ENCODE measurements at regions not wholly inside any gene's neighbourhood (a gene's known extent, or its start where the extent isn't known, plus 50 kb on each side); places are given as distances from the start of the nearest gene placed in this dataset.
A peak's percentile ranks its signal among the peaks of the same experiment; 100 is the strongest.
"Not testable (repeated sequence)": the region's sequence is repeated elsewhere in the genome, so short reads cannot be mapped to it uniquely, and the experiment has no call there.

DNA sequence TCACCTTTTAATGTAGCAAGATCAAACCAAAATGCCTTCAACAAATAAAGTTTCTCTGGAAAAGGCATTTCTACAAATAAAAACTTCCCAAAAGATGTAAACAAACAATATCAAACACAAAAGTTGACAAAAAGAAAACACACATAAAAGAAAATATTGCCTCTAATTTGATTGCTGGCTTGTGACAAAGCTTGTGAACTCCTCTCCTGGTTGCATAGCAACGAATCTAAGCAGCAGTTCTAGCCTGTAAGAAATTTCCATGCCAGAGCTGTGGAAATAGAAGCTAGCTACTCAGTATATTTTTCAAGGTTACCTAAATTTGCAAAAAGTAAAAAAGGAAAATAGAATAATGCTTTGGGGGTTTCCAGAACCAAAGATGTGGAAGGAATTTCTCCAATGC, 173.9 kb upstream of the CDK1 start:
- no peak overlapping the region for H3K4me3 Mint-ChIP-seq
- no peak overlapping the region for H3K27ac Mint-ChIP-seq (ENCODE audit: low read depth)
- H3K9me3 Mint-ChIP-seq: no peaks in the 10 kb centered on the region
- H3K27me3 Mint-ChIP-seq: no peaks in the 10 kb centered on the region
- no peaks in the 10 kb centered on the region for H3K36me3 Mint-ChIP-seq (ENCODE audit: insufficient read depth)
- peaks cover 13% of the 10 kb centered on the region for H3K4me1 Mint-ChIP-seq
- no peak for ATAC-seq (replicated peaks; ENCODE audit: extremely low read depth, poor library complexity, severe bottlenecking)
- DNase-seq (ENCODE audit: low spot score in 2 of 2): no peak

DNA sequence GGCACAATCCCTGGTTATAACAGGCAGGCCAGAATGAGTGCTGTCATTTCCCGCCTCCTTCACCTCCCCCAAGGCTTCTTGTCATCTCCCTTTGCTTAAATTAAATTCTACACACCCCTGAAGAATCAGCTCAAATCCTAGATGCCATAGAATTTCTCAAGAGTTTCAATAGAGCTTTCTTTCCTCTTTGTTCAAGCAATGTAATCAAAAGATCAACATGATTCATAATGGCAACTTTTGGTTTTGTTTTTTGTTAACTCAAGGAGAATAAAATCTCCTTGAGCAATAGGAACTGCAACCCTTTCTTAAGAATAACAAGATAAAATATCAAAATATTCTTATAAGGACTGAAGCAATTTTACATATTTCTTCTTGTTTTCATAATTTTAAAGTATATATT, 180.8 kb upstream of the CDK1 start:
- no peaks in the 10 kb centered on the region for H3K9me3 Mint-ChIP-seq
- ATAC-seq (replicated peaks; ENCODE audit: extremely low read depth, poor library complexity, severe bottlenecking): no peak
- DNase-seq (ENCODE audit: low spot score in 2 of 2): no peak
- H3K36me3 Mint-ChIP-seq (ENCODE audit: insufficient read depth): peaks cover 2% of the 10 kb centered on the region
- H3K4me3 Mint-ChIP-seq: no peak overlapping the region
- no peaks in the 10 kb centered on the region for H3K27me3 Mint-ChIP-seq
- H3K4me1 Mint-ChIP-seq: peaks cover 24% of the 10 kb centered on the region
- H3K27ac Mint-ChIP-seq (ENCODE audit: low read depth): no peak overlapping the region

DNA sequence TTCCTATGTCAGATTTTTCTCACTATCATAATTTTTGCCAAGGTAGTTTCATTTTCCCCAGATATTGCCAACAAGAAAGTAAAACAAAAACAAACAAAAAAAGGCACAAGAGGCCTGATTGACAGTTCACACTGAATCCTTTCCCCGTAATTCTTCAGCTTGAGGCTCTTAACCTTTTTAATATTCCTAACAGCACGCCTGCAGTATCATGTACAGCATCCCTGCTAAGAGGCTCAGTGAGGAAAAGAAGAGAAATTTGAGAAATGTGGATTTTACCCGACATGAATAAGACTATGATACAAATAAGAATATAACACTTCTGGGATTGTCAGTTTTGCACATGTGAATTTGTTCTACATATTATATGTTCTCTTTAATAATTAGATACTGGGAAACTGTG, 182.4 kb upstream of the CDK1 start:
- H3K4me1 Mint-ChIP-seq: peaks cover 24% of the 10 kb centered on the region

DNA sequence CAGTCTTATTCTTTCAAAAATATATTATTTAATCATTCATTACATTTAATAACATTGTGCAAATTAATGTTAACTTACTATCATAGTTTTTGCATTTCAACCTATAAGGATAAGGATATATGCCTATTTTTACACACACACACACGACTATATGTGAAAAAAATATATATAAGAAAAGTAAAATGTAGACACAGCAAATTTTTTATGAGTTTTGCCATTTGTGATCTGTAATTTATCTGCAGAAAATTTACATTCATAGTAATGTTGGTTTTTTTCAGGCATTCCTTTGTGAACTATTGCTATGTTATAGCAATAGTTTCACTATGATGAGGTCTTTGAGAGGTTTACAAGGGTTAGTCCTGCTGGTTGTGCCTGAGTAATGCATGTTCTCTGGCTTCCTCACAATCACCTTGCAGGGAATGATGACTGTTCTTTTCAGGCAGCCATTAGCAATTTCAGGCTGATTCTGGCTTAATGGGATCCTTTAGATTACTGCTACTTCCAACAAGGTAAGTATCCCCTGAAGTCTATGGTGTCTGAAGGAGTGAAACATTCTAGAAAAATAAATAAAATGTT, 183.7 kb upstream of the CDK1 start:
- Mint-ChIP-seq H3K9me3 (no peaks in the 10 kb centered on the region), H3K36me3 (ENCODE audit: insufficient read depth) (peaks cover 8% of the 10 kb centered on the region), H3K27me3 (no peaks in the 10 kb centered on the region), H3K4me3 (no peak overlapping the region), H3K27ac (ENCODE audit: low read depth) (peak overlapping the region; percentile 11), H3K4me1 (peaks cover 24% of the 10 kb centered on the region)
- no peak for ATAC-seq (replicated peaks; ENCODE audit: extremely low read depth, poor library complexity, severe bottlenecking)
- no peak for DNase-seq (ENCODE audit: low spot score in 2 of 2)

More for the DNA sequence above, 182.4 kb upstream of the CDK1 start:
- ATAC-seq (replicated peaks; ENCODE audit: extremely low read depth, poor library complexity, severe bottlenecking): no peak
- H3K27ac Mint-ChIP-seq (ENCODE audit: low read depth): no peak overlapping the region
- no peak overlapping the region for H3K4me3 Mint-ChIP-seq
- H3K36me3 Mint-ChIP-seq (ENCODE audit: insufficient read depth): peaks cover 6% of the 10 kb centered on the region
- H3K9me3 Mint-ChIP-seq: no peaks in the 10 kb centered on the region
- no peak for DNase-seq (ENCODE audit: low spot score in 2 of 2)
- H3K27me3 Mint-ChIP-seq: no peaks in the 10 kb centered on the region

DNA sequence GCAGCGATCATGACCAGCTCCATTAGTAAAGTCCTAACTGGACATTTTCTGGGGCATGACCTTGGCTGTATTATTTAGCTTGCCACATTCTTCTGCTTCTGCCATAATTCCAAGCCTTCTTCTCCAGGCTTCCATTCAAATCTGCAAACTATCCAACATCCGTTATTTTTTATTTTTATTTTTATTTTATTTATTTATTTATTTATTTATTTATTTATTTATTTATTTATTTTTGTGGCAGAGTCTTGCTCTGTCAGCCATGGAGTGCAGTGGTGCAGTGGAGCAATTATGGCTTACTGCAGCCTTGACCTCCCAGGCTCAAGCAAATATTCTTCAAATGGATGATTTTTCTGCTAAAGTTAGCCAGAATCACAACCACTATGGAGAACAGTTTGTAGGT, 187.2 kb upstream of the CDK1 start:
- ATAC-seq (replicated peaks; ENCODE audit: extremely low read depth, poor library complexity, severe bottlenecking): no peak
- Mint-ChIP-seq H3K36me3 (ENCODE audit: insufficient read depth) (peaks cover 8% of the 10 kb centered on the region), H3K27ac (ENCODE audit: low read depth) (no peak overlapping the region), H3K4me1 (peaks cover 14% of the 10 kb centered on the region), H3K4me3 (no peak overlapping the region), H3K9me3 (no peaks in the 10 kb centered on the region), H3K27me3 (no peaks in the 10 kb centered on the region)
- DNase-seq (ENCODE audit: low spot score in 2 of 2): no peak

DNA sequence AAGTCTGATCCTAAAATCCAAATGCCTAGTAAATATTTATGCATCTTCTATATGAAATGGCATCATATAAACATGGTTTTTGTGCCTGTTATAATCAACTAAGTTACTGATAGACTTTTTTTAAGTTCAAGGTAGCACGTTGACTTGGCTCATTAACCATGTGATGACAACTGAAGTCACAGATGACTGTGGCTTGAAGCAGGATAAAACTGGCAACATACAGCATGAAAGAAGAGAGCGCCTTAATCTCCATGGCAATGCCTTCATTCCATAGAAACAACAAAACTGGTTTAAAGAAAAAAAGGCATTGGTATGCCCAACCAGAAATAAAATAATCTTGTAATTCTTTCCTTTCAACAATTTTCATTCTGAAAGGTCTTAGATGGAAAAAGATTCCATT, 188.9 kb upstream of the CDK1 start:
- Mint-ChIP-seq H3K27me3 (no peaks in the 10 kb centered on the region), H3K4me3 (no peak overlapping the region), H3K36me3 (ENCODE audit: insufficient read depth) (peaks cover 11% of the 10 kb centered on the region), H3K4me1 (peaks cover 7% of the 10 kb centered on the region), H3K27ac (ENCODE audit: low read depth) (no peak overlapping the region), H3K9me3 (no peaks in the 10 kb centered on the region)
- no peak for ATAC-seq (replicated peaks; ENCODE audit: extremely low read depth, poor library complexity, severe bottlenecking)
- DNase-seq (ENCODE audit: low spot score in 2 of 2): no peak

DNA sequence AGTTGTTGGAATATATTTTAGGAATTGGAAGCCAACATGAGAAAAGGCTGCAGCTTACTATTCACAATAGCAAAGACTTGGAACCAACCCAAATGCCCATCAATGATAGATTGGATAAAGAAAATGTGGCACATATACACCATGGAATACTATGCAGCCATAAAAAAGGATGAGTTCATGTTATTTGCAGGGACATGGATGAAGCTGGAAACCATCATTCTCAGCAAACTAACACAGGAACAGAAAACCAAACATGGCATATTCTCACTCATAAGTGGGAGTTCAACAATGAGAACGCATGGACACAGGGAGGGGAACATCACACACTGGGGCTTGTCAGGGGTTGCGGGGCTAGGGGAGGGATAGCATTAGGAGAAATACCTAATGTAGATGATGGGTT, 192.1 kb upstream of the ANK3 start:
- H3K9me3 Mint-ChIP-seq; DNase-seq (ENCODE audit: low spot score in 2 of 2); H3K27ac Mint-ChIP-seq (ENCODE audit: low read depth); H3K27me3 Mint-ChIP-seq; ATAC-seq (replicated peaks; ENCODE audit: extremely low read depth, poor library complexity, severe bottlenecking); H3K4me3 Mint-ChIP-seq; H3K36me3 Mint-ChIP-seq (ENCODE audit: insufficient read depth): not testable (repeated sequence)
- peaks cover 10% of the 10 kb centered on the region for H3K4me1 Mint-ChIP-seq

DNA sequence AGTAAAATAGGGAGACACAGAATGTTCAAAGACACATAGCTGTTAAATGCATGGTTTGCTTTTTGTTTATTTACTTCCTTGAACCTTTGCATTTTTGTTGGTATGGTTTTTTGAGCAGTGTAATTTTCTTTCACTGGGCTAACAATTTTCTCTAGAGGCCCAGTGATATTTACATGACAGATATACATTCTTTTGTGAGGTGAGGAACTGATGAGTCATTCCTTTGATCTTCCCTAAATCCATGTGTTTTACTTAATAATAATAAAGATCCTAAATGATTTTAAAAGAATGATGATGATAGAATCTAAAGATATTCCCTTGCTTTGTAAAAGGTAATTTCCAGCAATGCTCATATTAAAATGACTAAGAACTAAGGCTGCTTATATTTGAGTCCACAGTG, 188.5 kb upstream of the ANK3 start:
- H3K4me3 Mint-ChIP-seq: no peak overlapping the region
- no peaks in the 10 kb centered on the region for H3K9me3 Mint-ChIP-seq
- no peak overlapping the region for H3K27ac Mint-ChIP-seq (ENCODE audit: low read depth)
- no peak for ATAC-seq (replicated peaks; ENCODE audit: extremely low read depth, poor library complexity, severe bottlenecking)
- peaks cover 16% of the 10 kb centered on the region for H3K4me1 Mint-ChIP-seq
- DNase-seq (ENCODE audit: low spot score in 2 of 2): no peak
- H3K27me3 Mint-ChIP-seq: no peaks in the 10 kb centered on the region
- peaks cover 5% of the 10 kb centered on the region for H3K36me3 Mint-ChIP-seq (ENCODE audit: insufficient read depth)

DNA sequence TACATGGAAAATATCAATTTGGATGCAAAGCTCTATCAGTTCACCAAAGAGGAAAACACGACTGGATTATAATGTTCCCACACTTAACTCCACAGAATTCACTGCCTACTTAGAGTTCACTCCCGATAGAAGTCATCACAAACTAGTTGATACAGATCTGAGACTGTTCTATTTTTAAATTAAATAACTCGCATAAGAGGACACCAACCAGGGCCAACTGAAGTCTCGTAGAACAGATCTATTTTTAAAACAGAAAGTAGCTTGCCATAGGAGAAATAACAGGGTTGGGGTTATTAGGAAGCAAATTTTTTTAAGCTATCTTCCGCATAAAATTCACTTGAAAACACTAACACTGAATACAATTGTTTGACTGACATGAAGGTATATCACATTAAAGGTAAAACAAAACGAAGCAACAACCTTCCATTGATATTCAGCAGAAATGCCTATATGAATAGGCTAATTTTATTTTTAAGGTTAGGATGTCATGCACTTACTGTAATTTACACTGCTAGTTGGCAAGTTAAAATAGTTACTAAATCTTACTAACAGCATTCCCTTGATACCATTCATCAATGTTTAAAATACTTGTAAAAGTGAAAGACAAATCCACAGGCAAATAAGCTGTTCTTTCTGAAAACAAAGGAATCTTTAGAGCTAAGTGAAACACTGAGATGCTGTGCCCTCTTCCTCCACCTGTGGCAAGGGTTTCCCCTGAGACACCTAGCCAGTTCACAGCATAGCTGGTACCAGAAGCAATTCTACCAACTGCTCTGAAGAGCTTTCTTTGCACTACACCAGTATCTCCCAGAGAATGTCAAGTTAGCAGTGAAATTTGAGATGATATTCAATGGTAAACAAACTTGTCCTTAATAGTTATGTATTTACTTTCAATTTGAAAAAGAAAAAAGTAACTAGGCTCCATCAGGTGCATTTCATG, 186.7 kb upstream of the ANK3 start:
- Mint-ChIP-seq H3K36me3 (ENCODE audit: insufficient read depth) (peaks cover 4% of the 10 kb centered on the region), H3K4me1 (peaks cover 29% of the 10 kb centered on the region), H3K27me3 (no peaks in the 10 kb centered on the region), H3K4me3 (no peak overlapping the region), H3K9me3 (no peaks in the 10 kb centered on the region), H3K27ac (ENCODE audit: low read depth) (no peak overlapping the region)
- ATAC-seq (replicated peaks; ENCODE audit: extremely low read depth, poor library complexity, severe bottlenecking) (no peak), DNase-seq (ENCODE audit: low spot score in 2 of 2) (no peak)

DNA sequence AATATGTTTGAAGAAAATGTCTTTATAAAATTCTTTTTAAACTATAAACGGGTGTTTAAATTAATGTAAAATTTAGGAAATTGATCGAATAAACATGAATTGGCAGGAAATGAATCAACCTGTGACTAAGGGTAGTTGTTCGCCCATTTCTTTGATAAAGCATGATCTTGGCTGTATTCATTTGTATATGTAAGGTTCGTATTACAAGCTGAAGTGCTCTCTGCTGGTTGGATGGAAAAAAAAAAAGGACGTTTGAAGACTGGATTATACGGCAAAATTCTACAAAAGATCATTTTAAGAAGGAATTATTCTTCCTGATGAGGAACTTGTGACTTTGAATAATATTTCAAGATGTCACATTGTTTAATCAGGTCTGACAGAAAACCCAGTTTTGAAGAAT, 185.4 kb upstream of the ANK3 start:
- Mint-ChIP-seq H3K36me3 (ENCODE audit: insufficient read depth) (peaks cover 1% of the 10 kb centered on the region), H3K27ac (ENCODE audit: low read depth) (no peak overlapping the region), H3K4me3 (no peak overlapping the region), H3K9me3 (no peaks in the 10 kb centered on the region), H3K27me3 (no peaks in the 10 kb centered on the region), H3K4me1 (peaks cover 36% of the 10 kb centered on the region)
- DNase-seq (ENCODE audit: low spot score in 2 of 2): no peak
- ATAC-seq (replicated peaks; ENCODE audit: extremely low read depth, poor library complexity, severe bottlenecking): no peak

DNA sequence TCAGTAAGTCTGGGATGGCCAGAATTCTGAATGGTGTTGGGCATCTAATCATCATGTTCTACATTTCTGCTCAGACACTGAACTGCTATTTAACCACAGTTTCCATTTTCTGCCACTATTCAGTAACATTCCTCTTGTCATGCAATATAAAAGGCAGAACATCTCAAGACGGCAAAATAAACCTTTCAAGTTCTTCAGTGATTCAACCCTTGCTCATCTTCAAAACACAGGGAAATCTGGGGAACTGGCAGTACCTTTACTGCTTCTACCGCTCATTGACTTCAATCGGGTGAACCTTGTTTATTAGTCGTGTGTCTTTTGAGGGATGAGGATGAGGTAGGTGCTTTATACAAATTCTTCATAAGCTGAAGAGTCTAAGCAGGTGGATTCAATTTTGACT, 184.7 kb upstream of the ANK3 start:
- Mint-ChIP-seq H3K4me1 (peaks cover 38% of the 10 kb centered on the region), H3K27me3 (no peaks in the 10 kb centered on the region), H3K9me3 (no peaks in the 10 kb centered on the region), H3K36me3 (ENCODE audit: insufficient read depth) (peaks cover 1% of the 10 kb centered on the region), H3K4me3 (no peak overlapping the region), H3K27ac (ENCODE audit: low read depth) (no peak overlapping the region)
- ATAC-seq (replicated peaks; ENCODE audit: extremely low read depth, poor library complexity, severe bottlenecking): no peak
- DNase-seq (ENCODE audit: low spot score in 2 of 2): no peak

DNA sequence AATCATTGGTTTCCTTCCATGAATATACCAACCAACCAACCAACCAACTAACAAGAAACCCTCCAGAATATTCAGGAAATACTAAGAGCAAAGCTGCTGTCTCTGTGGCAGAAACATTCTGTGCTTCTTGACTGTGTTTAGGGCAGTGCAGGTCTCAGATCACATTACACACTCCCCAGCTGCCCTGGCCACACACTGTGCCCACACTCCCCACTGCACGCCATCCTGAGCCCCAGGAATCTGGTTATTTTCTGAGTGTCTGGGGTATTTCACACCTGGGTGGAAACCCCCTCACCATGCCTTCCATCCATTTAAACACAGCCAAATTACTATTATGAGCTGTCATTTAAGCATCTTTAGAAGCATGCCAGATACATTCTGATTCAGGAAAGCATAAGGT, 183.7 kb upstream of the ANK3 start:
- H3K4me1 Mint-ChIP-seq: peaks cover 39% of the 10 kb centered on the region
- H3K36me3 Mint-ChIP-seq (ENCODE audit: insufficient read depth): peaks cover 1% of the 10 kb centered on the region
- H3K4me3 Mint-ChIP-seq: peak overlapping the region; percentile 17
- no peaks in the 10 kb centered on the region for H3K9me3 Mint-ChIP-seq
- peak overlapping the region; percentile 56 for H3K27ac Mint-ChIP-seq (ENCODE audit: low read depth)
- peak; percentile 43 for ATAC-seq (replicated peaks; ENCODE audit: extremely low read depth, poor library complexity, severe bottlenecking)
- no peaks in the 10 kb centered on the region for H3K27me3 Mint-ChIP-seq
- no peak for DNase-seq (ENCODE audit: low spot score in 2 of 2)

DNA sequence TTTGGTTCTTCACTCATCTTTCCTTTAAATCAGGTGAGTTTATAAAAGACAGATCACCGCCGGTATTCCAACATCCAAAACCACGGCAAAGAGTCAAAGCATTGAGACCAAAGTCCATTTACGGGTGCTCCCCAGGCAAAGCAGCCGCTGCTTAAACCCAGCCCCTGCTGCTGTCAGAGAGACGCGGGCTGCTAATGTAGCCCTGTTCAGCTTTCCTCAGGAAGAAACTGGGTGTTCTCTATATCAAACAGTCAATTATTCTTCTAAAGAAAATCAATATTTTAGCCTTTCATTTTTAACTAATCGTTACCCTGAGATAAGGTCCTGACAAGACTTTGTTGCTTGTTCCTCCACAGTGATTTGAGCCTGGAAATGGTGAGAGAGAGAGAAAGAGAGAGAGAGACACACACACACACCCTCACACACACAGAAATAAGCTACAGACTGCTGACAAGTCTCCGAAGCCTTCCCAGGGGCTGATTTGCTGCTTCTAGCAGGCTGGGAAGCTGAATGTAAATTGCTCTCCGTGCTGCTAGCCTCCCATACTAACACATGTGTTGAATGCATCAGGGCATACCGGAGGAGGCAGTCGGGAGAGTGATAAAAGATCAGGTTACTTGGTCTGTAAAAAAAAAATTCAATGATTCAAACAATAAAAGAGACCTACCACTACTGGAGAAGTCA, 183.0 kb upstream of the ANK3 start:
- no peak for ATAC-seq (replicated peaks; ENCODE audit: extremely low read depth, poor library complexity, severe bottlenecking)
- H3K36me3 Mint-ChIP-seq (ENCODE audit: insufficient read depth): peaks cover 1% of the 10 kb centered on the region
- H3K4me1 Mint-ChIP-seq: peaks cover 46% of the 10 kb centered on the region
- H3K9me3 Mint-ChIP-seq: no peaks in the 10 kb centered on the region
- H3K4me3 Mint-ChIP-seq: peak overlapping the region; percentile 45
- H3K27me3 Mint-ChIP-seq: no peaks in the 10 kb centered on the region
- H3K27ac Mint-ChIP-seq (ENCODE audit: low read depth): peak overlapping the region; percentile 74
- no peak for DNase-seq (ENCODE audit: low spot score in 2 of 2)
